ENCODE measurements at regions not wholly inside any gene's neighbourhood (a gene's known extent, or its start where the extent isn't known, plus 50 kb on each side); places are given as distances from the start of the nearest gene placed in this dataset.
"Not testable (repeated sequence)": the region's sequence is repeated elsewhere in the genome, so short reads cannot be mapped to it uniquely, and the experiment has no call there.

- DNase-seq: no peak
Observed at GRCh38 chr2:2896643-2897042, 481.0 kb downstream of the EIPR1 start.

DNA sequence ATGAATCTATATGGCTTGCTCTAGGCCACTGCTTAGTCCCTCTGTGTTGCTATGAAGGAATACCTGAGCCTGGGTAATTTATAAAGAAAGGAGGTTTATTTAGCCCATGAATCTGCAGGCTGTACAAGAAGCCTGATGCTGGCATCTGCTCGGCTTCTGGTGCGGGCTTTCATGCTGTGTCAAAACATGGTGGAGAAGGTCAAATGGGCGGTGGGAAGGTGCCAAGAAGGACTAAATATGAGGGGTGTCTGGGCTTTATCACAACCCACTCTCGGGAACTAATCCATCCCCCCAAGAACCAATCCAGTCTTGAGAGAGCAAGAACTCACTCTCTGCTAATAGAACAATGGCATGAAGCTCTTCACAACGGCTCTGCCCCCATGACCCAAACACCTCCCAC is 481.6 kb downstream of the EIPR1 start:
- no peak for DNase-seq

- not testable (repeated sequence) for DNase-seq
Observed at GRCh38 chr2:2894011-2894410, 483.6 kb downstream of the EIPR1 start.

DNA sequence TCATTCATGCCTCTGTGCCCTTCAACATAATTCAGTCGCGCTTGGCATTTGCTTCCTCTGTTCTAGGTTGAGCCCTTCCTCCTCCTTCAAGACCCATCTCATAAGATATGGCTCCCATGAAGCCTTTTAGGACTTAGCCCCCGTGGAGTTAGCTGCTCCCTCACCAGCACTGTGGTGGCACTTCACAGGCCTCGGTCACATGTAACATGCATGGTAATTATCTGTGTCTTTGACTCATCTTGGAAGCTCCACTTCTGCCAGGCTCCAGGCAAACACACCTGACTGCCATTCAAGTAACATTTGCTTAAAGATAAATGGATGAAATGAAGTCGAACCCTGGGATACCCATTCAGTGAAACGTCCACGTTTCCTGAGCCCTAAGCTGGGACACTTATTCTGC is 484.7 kb downstream of the EIPR1 start:
- DNase-seq: no peak

DNA sequence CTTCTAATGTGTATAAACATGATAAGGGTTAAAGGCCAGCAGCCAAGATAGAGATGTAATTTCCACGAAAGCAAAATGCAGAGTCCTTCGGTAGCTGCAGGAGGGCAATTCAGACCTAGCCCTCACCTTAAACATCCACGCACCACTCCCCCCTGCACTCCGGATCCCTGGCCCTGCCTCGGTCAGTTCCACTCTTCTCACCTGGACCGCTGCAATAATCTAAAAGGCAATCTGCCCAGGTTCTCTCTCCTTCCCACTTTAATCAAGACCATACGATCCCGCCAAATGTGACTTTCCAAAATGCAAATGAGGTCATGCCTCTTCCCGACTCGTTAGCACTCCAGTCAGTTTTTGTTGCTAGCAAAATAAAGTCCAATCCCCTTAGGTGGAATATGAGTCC is 485.2 kb downstream of the EIPR1 start:
- no peak for DNase-seq

DNA sequence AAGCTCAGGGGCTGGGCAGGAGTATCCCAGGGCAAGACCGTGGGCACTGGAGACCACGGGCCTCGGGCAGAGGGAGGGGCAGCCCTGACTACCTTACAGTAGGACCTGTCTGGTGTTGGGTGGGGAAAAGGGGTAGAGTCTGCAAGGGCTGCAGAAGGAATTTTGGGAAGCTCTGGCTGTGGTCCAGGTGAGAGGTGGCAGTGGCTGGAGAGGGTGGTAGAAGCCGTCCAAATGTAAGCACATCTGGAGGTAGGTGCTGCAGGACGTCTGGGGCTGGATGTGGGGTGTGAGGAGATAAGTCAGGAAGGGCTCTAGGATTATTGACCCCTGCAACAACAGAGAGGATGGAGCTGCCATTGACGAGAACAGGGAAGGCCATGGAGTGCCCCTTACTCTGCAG is 486.7 kb downstream of the EIPR1 start:
- DNase-seq: no peak

DNA sequence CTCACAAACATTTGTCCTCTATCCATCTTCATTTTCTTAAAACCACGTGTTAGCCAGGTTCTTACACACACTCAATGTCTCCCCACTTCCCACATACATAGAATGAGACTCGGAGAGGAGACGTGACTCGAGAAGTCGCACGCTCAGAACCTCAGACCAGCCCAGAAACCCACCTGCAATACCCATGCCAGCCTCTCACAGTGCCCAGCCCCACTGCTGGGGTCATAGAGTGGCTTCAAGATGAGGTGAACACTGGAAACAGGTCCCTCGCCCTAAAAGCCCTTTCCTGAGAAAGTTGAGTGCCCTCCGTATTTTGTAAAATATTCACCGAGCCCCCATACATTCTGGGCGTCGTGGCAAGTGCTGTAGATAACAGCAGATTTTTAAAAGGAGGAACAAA is 487.4 kb downstream of the EIPR1 start:
- no peak for DNase-seq

GRCh38 chr2:2889646-2890045 is 488.0 kb downstream of the EIPR1 start:
- DNase-seq: no peak

DNA sequence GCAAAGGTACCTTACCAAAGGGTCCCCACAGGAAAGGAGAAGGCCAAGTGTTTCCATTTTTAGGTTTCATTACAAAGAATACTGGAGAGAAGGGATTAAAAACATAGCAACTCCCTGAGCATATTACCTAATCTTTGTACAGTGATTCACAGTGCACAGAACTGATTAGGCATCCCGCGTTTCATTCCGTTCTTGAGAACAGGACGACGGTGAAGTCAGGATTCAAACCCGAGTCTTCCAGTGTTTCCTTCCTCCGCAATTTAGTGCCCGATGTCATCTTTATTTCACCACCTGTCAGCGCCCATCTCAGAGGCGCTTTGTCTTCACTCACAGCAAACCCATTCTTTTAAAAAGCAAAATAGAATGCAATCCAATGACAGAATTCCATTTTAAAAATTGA is 488.5 kb downstream of the EIPR1 start:
- no peak for DNase-seq

- no peak for DNase-seq
Observed at GRCh38 chr2:2887772-2888387, 489.7 kb downstream of the EIPR1 start.

- DNase-seq: no peak
Observed at GRCh38 chr2:2886922-2887321, 490.7 kb downstream of the EIPR1 start.

DNA sequence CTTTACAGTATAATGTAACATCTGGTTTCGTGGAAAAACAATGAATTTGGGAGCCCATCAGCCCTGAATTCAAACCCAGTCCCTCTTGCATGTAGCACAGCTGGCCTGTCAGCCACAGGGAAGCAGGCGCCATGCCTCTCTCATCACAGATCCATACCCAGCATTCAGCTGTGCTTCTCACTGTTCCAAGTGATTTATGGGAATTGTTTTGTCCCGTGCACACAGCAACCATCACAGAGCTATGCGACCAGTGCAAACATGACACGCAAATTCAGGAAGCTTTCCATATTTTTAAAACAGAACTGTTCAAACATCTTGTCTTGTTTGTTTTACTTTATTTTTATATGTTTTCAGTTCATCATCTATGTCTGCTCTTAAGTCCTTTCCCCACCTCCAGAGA is 496.1 kb downstream of the EIPR1 start:
- DNase-seq: no peak

GRCh38 chr2:2880938-2881337 is 496.7 kb downstream of the EIPR1 start:
- no peak for DNase-seq

- DNase-seq: no peak
Observed at GRCh38 chr2:2879781-2880180, 497.8 kb downstream of the EIPR1 start.

- DNase-seq: no peak
Observed at GRCh38 chr2:2879071-2879470, 498.5 kb downstream of the EIPR1 start.

DNA sequence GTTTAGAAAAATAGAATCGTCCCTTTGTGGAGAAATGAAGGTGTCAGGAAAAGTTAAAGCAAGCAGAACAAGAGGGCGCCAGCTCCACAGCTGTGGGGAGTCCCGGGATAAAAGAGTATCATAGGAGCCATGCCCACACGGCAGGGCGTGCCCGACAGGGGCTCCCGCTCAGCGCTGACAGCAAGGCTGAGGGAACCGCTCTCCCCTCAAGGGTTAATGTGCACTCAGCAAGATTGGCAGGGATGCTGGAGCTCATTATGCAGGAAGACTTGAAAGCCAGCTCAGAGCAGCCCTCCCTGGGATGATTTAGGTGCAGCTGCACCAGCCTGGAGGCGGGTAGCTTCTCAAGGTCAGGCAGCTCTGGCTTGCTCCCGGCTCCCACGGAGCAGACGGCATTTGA is 500.2 kb downstream of the EIPR1 start:
- no peak for DNase-seq

DNA sequence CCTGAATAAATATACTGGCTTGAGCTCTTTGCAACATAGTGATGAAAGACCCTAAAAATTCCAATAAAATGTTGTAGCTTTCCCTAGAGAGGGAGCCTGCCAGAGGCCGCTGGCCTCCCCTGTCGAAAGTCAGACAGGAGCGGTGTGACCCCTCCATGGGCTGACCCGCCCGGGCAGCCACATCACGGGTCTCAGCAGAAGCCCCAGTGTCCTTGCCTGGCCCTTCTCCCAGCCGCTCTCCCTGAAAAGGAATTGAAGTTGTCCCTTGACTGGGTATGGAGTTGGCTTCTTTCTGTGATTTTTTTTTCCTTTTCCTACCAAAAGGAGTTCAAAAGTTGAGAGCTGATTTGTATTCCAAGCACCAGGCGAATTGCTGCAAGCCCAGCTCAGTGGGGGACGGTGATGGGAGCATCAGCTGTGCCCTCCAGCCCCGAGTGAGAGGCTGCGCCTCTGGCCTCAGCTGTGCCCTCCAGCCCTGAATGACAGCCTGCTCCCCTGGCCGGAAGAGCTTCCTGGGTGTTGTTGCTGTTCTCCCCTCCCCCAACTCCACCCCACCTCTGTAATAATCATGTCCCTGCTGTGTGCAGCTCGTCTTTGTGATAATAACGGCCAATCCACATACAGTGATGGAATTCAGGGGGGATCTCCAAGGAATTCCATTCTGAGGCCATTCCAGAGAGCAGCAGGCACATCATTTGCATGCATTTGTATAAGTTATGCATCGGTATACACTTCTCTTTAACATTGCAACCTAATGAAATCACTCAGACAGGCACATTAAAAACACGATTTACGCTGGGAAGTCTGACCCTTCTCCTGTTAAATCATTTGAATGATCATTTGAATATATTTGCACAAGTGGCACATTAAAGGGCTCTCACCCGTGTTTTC is 501.0 kb downstream of the EIPR1 start:
- no peak for DNase-seq

- no peak for DNase-seq
Observed at GRCh38 chr2:2875831-2876230, 501.8 kb downstream of the EIPR1 start.

DNA sequence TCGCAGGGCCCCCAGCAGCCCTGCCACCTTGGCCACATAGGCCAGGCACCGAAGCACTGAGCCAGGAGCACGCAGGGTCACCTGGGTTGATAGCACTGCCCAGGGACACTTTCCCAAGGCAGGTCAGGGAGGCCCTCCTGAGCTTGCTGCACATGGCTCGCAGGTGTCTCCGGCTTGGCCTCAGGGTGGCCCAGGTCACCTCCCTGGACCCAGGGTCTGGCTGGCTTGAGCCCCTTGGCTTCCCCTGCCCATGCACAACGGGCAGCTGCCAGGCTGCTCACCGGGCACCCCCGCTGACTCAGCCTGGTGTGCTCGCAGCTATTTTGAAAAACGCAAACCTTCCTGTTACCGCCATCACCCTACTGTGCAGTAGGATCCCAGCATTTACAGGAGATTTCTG is 502.3 kb downstream of the EIPR1 start:
- DNase-seq: no peak

DNA sequence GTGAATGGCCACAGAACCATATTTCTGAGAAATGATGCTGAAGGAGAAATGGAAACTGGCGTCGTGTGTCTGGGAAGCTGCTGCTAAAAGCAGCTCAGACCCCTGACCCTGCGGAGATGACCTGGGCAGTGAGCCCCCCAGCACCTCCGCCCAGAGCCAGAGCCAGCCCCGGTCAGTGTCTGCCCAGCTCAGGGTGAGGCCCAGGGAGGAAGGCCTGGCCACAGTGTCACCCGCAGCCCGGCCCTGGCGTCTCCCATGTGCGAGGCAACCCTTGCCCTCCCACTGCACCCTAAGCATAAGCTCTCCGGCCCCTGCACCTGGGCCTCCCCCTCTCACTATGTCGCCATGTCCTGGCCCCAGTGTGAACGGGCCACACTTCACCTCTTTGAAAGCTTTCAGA is 502.8 kb downstream of the EIPR1 start:
- no peak for DNase-seq

DNA sequence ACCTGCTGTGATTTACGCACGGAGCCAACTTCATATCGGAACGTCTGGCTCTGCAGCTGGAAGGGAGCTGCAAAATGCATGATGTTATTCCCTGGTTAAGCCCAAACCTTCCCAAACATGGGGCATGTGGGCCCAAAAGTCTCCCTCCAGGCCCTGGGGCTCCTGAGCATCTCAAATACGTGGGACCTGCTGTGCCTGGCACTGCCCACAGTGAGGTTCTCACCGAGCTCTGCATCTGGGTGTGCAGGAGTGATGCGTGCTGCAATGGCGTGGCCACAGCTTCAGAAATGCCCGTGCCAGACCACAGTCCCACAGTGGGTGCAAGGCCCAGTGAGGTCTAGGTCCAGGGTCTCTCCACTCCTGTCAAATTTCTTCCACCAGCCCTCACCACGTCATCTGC is 503.3 kb downstream of the EIPR1 start:
- no peak for DNase-seq

DNA sequence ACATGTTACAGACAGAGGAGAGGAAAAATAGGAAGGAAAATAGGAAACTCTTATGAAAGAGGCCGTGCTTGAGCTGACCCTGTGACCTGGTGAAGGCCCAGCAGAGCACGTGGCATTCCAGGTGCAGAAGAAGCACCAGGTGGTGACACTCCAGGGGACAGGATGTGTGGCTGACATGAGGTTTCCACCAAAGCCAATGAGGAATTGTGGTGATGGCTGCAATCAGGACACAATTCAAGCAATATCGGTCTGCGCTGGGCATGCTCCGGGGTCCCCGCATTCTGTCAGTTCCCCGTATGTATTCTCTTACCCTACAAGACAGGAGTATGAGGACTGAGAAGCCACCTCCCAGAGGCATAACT is 504.2 kb downstream of the EIPR1 start:
- DNase-seq: no peak

- no peak for DNase-seq
Observed at GRCh38 chr2:2872713-2873449, 504.7 kb downstream of the EIPR1 start.
